Smooth muscle cell of the brain vasculature (primary cell): ENCODE measurements at regions not wholly inside any gene's neighbourhood (a gene's known extent, or its start where the extent isn't known, plus 50 kb on each side); places are given as distances from the start of the nearest gene placed in this dataset.
"Not testable (repeated sequence)": the region's sequence is repeated elsewhere in the genome, so short reads cannot be mapped to it uniquely, and the experiment has no call there.

Source experiments
- DNase-seq: peaks from one replicate; pipeline ENCODE4 v3.0.0-alpha.2; 2012; ENCODE audit warnings: low read depth, low spot score

GRCh38 chr4:169934794-169935429 is 91.3 kb downstream of the MFAP3L start:
- no peak for DNase-seq

DNA sequence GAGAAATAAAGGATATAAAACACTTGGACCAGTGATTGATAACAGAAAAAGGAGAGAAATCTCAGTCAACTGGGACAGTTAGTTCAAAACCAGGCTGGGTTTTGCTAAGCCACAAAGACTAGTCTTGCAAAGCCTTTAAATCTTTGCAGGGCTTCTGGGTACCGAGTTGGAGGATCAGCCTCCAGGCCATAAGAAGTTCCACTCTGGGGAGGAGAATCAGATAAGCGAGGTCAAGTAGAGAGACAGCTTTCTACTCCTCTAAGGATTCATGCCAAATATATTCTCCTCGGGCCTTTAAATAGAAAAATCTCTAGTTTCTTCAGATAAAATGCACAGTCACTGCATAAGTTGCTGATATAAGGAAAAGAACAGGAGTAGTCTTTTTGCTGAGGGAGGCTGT is 92.7 kb downstream of the MFAP3L start:
- no peak for DNase-seq

- DNase-seq: no peak
Measured at GRCh38 chr4:169931964-169932363, 94.2 kb downstream of the MFAP3L start.

DNA sequence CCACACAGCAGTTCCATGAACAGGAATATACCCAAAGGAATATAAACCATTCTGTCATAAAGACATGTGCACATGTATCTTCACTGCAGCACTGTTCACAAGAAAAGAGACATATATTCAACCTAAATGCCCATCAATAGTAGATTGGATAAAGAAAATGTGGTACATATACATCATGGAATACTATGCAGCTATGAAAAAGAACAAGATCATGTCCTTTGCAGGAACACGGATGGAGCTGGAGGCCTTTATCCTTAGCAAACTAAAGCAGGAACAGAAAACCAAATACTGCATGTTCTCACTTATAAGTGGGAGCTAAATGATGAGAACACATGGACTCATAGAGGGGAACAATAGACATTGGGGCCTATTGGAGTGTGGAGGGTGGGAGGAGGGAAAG is 95.4 kb downstream of the MFAP3L start:
- DNase-seq: not testable (repeated sequence)

- DNase-seq: no peak
Measured at GRCh38 chr4:169927280-169927679, 98.9 kb downstream of the MFAP3L start.

DNA sequence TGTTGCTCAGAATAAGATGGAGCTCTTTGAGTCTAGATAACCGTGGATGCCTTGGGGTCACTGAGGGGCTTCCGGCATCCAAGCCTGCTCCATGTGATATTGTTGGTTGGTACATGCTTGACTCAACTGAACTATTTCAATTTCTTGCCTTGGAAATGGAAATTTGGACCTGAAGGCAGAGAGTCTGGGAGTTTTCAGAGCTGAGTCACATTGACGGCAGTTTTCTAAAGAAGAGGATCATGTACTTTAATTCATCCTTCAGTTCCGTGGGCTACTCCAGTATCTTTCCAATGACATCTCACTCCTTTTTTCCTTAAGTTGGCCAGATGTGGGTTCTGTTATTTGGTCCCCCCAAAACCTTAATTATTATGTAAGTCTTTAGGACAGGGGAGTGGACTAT is 100.5 kb downstream of the MFAP3L start:
- DNase-seq: no peak

- no peak for DNase-seq
Measured at GRCh38 chr4:169922632-169923276, 103.4 kb downstream of the MFAP3L start.

DNA sequence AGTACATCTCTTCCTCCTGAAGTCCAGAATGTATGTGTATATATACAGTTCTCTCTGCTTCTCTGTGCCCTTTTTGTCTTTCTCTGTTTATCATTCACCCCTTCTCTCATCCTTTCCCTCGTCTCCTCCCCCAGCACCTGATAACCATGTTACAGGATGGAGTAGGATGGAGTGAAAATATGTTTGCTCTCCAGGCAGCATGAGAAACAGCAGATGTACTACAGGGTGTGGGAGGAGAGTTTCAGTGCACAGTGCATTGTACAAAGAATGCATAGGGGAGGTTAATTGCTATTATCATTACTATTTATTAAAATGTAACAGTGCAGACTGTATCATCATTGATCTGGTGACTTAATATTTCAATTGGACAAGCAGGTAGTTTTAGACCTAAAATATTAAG is 104.5 kb downstream of the MFAP3L start:
- no peak for DNase-seq

GRCh38 chr4:169921237-169921636 is 105.0 kb downstream of the MFAP3L start:
- DNase-seq: no peak

DNA sequence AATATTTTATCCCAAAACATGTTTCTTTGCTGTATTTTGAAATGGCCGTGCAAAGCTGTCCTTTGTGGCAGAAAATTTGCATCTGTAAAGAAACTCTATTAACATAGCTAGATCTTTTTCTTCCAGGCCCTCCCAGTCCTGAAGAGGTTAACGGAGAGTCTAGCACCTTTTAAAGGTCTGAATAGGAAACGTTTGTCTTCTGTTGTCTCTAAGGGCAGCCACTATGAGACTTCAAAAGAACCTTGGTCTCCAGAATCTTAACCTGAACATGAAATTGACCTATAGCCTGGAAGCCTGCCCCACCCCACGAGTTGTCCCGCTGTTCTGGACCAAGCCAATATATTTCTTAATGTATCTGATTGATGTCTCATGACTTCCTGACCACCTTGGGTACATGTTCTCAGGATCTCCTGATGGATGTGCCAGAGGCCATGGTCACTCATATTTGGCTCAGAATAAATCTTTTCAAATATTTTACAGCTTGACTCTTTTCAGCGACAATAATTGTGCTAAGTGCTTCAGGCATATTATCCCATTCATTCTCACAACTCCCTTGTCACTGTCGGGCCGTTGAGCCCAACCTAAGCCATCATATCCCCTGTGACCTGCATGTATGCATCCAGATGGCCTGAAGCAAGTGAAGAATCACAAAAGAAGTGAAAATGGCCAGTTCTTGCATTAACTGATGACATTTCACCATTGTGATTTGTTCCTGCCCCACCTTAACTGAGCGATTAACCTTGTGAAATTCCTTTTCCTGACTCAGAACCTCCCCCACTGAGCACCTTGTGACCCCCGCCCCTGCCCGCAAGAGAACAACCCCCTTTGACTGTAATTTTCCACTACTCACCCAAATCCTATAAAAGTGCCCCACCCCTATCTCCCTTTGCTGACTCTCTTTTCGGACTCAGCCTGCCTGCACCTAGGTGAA is 106.7 kb downstream of the MFAP3L start:
- DNase-seq: not testable (repeated sequence)

GRCh38 chr4:169915545-169915944 is 110.7 kb downstream of the MFAP3L start:
- no peak for DNase-seq

GRCh38 chr4:169914866-169915265 is 111.3 kb downstream of the MFAP3L start:
- no peak for DNase-seq

DNA sequence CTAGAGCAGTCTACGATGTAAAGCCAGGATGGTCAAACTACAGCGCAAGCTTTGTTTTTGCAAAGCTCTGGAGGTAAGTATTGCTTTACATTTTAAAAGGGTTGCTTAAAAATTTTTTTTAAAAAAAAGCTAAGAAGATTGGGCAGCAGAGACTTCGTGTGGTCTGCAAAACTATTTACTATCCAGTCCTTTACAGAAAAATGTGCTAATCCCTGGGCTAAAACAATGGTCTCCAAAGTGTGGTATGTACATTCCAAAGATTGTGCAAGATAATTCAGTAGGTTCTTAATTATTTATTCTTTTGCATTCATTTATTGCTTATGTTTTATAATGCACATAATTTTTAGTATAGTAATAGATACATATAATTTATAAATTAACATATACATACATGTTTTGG is 113.2 kb downstream of the MFAP3L start:
- no peak for DNase-seq

GRCh38 chr4:169909897-169910296 is 116.3 kb downstream of the MFAP3L start:
- DNase-seq: no peak

- DNase-seq: no peak
Measured at GRCh38 chr4:169909479-169909878, 116.7 kb downstream of the MFAP3L start.

- no peak for DNase-seq
Measured at GRCh38 chr4:169907705-169908104, 118.5 kb downstream of the MFAP3L start.

DNA sequence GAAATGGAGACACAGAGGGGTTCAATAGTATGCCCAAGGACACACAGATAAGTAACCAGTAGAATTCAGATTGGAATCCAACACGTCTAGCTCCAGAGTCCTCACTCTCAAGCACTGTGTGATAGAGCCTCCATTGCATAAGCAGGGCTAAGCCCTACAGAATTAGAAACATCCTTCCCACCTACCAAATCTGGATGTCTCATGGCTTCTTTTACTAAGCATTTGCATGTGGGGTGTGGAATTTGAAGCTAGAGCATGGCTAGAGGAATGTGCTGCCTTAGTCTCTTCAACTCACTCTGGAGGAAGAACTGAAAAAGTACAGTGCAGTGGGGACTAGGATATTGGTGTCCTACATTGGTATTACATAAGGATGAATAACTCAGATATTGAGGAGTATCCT is 119.4 kb downstream of the MFAP3L start:
- DNase-seq: no peak

DNA sequence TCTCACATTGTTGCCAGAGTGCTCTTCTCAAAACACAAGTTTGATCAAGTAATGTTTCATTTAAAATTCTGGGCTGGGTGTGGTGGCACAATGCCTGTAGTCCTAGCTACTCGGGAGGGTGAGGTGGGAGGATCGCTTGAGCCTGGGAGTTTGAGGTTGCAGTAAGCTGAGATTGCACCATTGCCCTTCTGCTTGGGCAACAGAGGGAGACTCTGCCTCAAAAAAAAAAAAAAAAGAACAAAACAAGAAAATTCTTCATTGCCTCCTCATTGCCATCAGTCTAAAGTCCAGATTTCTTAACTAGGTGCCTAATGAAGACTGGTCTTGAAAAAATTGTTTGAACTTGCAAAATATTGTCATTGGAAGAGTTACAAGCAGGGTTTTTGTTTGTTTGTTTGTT is 120.1 kb downstream of the MFAP3L start:
- DNase-seq: no peak

GRCh38 chr4:169902658-169903345 is 123.4 kb downstream of the MFAP3L start:
- no peak for DNase-seq

DNA sequence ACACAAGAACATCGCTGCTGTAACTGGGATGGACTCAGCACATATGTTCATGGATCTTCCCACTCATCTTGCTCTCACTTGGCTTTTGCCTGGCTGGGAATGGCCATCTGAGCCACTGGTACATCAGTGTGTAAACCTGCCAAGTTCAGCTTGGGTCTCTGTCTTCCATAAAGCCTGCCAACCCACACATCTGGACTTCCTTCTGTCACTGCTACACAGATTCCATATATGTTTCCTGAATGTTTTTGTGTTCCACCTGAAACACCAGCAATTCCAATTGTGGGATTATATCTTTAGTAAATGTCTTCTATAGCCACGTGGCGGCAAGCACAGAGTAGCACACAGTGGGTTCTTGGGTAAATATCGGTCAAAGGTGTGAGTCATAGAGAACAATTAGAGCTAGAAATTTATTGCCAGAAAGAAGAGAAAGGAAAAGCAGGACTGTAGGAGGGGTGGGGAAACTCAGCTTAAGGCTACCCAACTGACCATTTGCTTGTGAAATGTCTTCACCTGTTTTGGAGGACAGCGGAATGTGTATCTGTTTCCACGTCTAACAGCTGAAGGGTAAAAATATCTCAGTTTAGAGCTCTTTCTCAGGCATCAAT is 125.9 kb downstream of the MFAP3L start:
- DNase-seq: no peak

DNA sequence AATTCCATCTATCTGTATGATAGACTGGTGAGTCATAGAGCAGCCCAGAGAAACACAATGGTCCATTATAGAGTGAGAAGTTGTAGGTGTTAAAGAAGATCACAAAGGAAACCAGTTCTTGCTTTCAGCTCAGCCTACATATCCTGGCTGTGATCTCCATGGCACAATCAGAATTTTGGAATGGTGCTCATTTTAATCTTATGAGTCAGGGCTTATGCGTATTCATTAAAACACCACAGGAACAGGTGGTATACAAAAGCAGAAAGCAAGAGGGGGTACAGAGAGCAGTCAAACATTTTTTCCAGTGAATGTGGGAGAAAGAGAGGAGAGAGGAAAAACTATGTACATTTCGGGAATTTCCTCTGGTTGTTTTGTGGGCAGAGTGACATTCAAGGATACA is 126.9 kb downstream of the MFAP3L start:
- no peak for DNase-seq

- DNase-seq: no peak
Measured at GRCh38 chr4:169898095-169898494, 128.1 kb downstream of the MFAP3L start.
